GM12873 (cell line): ENCODE measurements at regions not wholly inside any gene's neighbourhood (a gene's known extent, or its start where the extent isn't known, plus 50 kb on each side); places are given as distances from the start of the nearest gene placed in this dataset.

ENCODE experiments used
- CTCF ChIP-seq: IDR thresholded peaks from 2 replicates; pipeline ENCODE4 v1.5.1; 2012; ENCODE audit warnings: low read depth, mild to moderate bottlenecking, moderate library complexity, low read length, control low read depth; ENCODE audit not compliant: insufficient read depth; ENCODE audit errors: missing control alignments

- TF ChIP-seq CTCF = no peak
These were observed 128.7 kb upstream of the PJA1 start for GRCh38 chrX:69293776-69294601.

GRCh38 chrX:69291116-69291515, 125.9 kb upstream of the PJA1 start:
- no peak for TF ChIP-seq CTCF

GRCh38 chrX:69290292-69290691, 125.0 kb upstream of the PJA1 start:
- TF ChIP-seq CTCF = no peak

- no peak for TF ChIP-seq CTCF
These were observed 124.5 kb upstream of the PJA1 start for GRCh38 chrX:69289793-69290123.

- no peak for TF ChIP-seq CTCF
These were observed 124.0 kb upstream of the PJA1 start for GRCh38 chrX:69289046-69289792.

GRCh38 chrX:69287095-69287494, 121.8 kb upstream of the PJA1 start:
- no peak for TF ChIP-seq CTCF

GRCh38 chrX:69286565-69286906, 121.3 kb upstream of the PJA1 start:
- no peak for TF ChIP-seq CTCF
